ENCODE measurements at regions not wholly inside any gene's neighbourhood (a gene's known extent, or its start where the extent isn't known, plus 50 kb on each side); places are given as distances from the start of the nearest gene placed in this dataset.
"Not testable (repeated sequence)": the region's sequence is repeated elsewhere in the genome, so short reads cannot be mapped to it uniquely, and the experiment has no call there.

DNA sequence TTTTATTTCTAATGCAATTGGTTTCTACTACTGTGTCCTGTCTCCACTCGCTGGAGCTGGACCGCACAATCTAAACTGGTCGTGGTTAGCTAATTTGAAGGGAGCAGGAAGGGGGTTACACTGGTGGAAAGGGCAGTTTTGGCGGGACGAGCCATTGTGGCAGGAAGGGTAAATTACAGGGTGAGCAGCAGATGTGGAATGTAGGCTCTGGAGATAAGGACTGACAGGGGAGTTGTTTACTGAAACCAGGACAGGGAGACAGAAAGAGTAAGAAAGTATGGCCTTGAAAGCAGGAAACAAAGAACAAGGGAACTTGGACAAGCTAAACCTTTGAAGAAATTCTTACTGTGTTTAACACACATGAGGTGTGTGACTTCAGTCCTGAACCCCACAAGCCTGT lies 147.8 kb downstream of the ATXN7L3B start:
- DNase-seq (ENCODE audit: low read depth), result no peak

DNA sequence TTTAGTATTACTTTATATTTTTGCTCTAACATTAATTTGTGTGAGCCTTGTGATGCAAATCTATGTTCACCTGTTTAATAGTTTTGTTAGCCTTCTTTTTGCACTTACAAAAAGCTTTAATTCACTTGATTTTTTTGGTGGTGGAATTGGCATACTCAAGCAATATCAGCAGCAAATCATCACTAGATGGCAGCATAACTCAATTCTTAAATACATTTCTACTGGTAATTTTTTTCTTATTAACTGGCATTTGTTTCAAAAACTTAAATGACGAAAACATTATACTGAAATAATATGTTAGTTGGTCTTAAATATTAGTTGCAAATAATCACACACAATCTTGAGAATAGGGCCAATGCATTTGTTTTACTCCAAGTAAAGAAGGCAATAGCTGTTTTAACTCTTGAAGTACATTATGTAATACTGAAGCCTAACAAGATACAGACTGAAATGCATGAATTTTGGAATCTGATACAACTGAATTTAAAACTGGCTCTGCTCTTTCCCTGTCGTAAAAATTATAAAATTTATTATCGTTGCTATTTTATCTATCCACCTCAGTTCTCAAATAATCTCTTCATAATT lies 151.5 kb downstream of the ATXN7L3B start:
- peak; percentile 47 for DNase-seq (ENCODE audit: low read depth)

- no peak for DNase-seq (ENCODE audit: low read depth)
Observed at GRCh38 chr12:74689929-74690328, 152.3 kb downstream of the ATXN7L3B start.

GRCh38 chr12:74719447-74719846 lies 181.8 kb downstream of the ATXN7L3B start:
- DNase-seq (ENCODE audit: low read depth), result no peak

DNA sequence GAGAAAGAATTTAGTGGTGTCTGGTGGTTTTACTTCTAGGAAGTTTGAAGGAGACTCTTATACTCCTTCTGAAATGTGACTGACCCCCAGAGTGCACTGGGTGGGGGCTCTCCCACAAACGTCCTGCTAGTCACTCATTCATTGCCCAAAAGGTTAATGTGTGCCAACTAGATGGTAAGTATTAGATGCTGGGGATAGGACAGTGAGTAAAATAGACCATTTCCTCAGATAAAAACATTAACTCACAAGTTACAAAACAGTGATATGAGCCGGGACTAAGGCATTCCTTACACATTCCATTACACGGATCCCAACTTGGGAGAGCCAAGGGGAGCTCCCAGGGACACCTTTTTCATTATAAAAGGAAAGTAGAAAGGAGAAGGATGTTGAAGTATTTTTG lies 185.1 kb downstream of the ATXN7L3B start:
- DNase-seq (ENCODE audit: low read depth), result no peak

- DNase-seq (ENCODE audit: low read depth), result peak; percentile 22
Observed at GRCh38 chr12:74725154-74725553, 187.5 kb downstream of the ATXN7L3B start.

DNA sequence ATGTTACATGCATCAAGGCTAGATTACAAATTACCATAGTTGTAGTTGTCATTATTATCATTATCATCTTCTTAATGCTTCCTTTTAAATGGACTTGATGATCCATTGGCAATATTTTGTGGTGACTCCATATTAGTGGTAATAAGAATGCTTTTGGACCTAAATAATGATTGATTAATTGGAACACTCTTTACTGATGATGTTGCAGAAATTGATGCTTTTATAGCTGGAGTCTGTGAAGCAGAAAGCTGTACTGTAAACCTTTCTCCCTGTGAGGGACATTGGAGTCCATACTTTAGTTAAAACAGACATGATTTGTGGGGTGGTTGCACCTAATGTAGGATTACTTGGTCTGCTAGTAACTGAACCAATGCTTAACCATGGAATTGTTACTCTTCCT lies 190.4 kb downstream of the ATXN7L3B start:
- no peak for DNase-seq (ENCODE audit: low read depth)

- DNase-seq (ENCODE audit: low read depth), result no peak
Observed at GRCh38 chr12:74732164-74732784, 194.6 kb downstream of the ATXN7L3B start.

- DNase-seq (ENCODE audit: low read depth), result no peak
Observed at GRCh38 chr12:74732826-74733225, 195.2 kb downstream of the ATXN7L3B start.

DNA sequence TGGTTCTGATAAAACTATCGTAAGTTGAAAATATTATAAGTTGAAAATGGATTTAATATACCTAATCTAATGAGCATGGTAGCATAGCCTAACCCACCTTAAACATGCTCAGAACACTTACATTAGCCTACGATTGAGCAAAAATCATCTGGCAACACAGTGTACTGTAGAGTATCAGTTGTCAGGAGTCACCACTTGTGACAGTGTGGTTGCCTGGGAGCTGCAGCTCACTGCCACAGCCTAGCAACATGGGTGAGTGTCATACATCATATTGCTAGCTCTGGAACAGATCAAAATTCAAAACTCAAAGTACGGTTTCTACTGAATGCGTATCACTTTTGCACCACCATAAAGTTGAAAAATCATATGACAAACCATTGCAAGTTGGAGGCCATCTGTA lies 203.5 kb downstream of the ATXN7L3B start:
- DNase-seq (ENCODE audit: low read depth), result no peak

- peak; percentile 1 for DNase-seq (ENCODE audit: low read depth)
Observed at GRCh38 chr12:74747305-74747704, 209.7 kb downstream of the ATXN7L3B start.

DNA sequence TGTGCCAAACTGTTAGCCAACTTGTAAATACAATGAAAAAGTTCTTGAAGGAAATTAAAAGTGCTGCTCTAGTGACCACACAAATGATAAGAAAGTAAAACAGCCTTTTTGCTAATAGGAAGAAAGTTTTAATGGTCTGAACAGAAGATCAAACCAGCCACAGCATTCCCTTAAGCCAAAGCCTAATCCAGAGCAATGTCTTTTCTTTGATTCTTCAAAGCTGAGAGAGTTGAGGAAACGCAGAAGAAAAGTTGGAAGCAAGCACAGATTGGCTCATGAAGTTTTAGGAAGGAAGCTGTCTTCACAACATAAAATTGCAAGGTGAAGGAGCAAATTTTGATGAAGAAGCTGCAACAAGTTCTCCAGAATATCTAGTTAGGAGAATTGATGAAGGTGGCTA lies 213.8 kb downstream of the ATXN7L3B start:
- DNase-seq (ENCODE audit: low read depth), result no peak

DNA sequence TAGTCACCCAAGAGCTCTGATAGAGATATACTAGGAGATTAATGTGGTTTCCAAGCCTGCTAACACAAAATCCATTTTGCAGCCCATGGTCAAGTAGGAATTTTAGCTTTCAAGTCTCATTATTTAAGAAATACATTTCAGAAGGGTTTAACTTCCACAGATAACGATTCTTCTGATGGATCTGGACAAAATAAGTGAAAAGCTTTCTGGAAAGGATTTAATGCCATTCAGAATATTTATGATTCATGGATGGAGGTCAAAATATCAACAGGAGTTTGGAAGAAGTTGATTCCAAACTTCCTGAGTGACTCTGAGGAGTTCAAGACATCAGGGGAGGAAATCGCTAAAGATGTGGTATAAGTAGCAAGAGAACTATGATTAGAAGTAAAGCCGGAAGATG lies 214.6 kb downstream of the ATXN7L3B start:
- no peak for DNase-seq (ENCODE audit: low read depth)

DNA sequence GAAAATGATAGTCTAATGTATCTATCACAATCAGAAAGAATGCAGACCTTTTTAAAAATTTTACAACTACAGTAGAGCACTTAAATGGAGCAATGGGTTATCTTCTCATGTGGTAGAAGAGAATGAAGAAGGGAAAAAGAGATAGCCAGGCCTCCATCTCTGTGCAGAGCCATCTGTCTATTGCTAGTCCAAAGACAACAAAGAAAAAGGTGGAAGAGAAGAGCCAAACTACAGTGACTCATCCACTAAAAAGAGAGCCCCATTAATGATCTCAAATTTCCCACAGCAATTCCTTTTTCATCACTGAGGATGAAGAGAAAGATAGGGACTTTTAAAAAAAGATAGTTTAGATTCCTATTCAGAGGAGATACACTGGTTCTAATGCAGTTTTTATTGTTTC lies 232.9 kb downstream of the ATXN7L3B start:
- no peak for DNase-seq (ENCODE audit: low read depth)

GRCh38 chr12:74775276-74775675 lies 237.6 kb downstream of the ATXN7L3B start:
- DNase-seq (ENCODE audit: low read depth), result peak; percentile 7

- no peak for DNase-seq (ENCODE audit: low read depth)
Observed at GRCh38 chr12:74776378-74776777, 238.7 kb downstream of the ATXN7L3B start.

DNA sequence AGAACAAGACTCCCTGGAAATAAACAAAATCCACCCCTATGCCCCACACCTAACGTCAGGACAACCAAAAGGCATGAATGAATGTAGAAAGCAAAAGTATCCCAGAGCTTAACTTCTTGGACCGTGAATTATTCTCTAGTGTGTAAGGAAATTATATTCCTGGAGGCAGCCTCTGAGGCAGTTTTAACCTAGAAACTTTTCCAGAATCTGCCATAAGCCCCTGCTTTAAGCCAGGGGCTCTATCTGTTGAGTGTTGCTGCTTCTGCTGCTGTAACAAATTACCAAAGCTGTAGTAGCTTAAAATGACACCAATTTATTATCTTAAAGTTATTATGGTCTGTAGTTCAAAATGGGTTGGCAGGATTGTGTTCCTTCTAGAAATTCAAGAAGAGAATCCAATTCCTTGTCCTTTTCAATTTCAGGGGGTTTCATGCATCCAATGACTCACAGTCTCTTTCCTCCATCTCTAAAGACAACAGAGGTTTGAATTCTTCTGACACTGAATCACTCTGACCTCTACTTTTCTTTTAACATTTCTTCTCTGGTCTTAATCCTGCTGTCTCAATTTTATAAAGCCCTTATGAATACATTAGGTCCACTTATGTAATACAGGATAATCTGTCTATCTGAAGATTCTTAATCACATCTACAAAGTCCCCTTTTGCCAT lies 242.7 kb downstream of the ATXN7L3B start:
- peak; percentile 61 for DNase-seq (ENCODE audit: low read depth)

DNA sequence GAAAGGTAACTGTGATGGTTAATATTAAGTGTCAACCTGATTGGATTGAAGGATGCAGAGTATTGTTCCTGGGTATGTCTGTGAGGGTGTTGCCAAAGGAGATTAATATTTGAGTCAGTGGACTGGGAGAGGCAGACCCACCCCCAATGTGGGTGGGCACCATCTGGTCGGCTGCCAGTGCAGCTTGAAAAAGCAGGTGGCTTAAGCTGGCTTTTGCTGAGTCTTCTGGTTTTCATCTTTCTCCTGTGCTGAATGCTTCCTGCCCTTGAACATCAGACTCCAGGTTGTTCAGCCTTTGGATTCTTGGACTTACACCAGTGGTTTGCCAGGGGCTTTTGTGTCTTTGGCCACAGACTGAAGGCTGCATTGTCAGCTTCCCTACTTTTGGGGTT lies 243.2 kb downstream of the ATXN7L3B start:
- not testable (repeated sequence) for DNase-seq (ENCODE audit: low read depth)

GRCh38 chr12:74781991-74782485 lies 244.4 kb downstream of the ATXN7L3B start:
- no peak for DNase-seq (ENCODE audit: low read depth)

DNA sequence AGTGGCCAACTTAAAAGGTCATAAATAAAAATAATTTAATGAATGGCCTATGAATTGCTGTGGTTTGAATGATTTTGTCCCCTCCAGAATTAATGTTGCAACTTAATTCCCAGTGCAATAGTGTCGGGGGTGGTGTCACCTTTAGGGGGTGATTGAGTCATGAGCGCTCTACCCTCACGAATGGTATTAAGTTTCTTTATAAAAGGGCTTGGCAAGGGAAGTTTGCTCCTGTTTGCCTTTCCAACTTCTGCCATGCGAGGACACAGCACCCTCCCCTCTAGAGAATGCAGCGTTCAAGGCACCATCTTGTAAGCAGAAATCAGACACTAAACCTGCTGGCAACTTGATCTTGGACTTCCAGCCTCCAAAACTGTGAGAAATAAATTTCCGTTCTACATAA lies 253.3 kb downstream of the ATXN7L3B start:
- no peak for DNase-seq (ENCODE audit: low read depth)

- no peak for DNase-seq (ENCODE audit: low read depth)
Observed at GRCh38 chr12:74791365-74791764, 253.7 kb downstream of the ATXN7L3B start.

GRCh38 chr12:74794522-74794921 lies 256.9 kb downstream of the ATXN7L3B start:
- no peak for DNase-seq (ENCODE audit: low read depth)

DNA sequence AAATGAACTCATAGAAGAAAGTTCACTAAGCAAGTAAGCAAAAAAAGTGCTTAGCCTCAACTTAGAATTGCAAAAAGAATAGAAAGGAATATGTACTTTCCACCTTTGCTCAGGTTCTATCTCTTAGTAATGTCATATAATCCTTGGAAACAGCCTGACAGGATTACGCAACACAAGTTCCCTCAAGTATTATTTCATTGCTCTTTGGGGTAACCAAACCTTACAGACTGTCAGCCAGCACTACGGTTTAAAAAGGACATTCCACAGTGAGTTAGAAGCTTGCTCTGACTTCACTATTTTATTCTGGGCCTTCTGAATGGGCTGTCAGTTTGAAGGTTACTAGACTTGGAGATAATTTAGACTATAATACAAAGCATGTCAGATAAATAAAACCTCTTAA lies 264.0 kb downstream of the ATXN7L3B start:
- DNase-seq (ENCODE audit: low read depth), result no peak
